K562 (cell line): ENCODE measurements at regions not wholly inside any gene's neighbourhood (a gene's known extent, or its start where the extent isn't known, plus 50 kb on each side); places are given as distances from the start of the nearest gene placed in this dataset.

Source experiments
- ATAC-seq: fragments of 200-7000 bp; cut with Tn5 transposase; 3 replicates; pipeline ENCODE4 v1.9.1; 2020; ENCODE audit warnings: moderate library complexity
- BruUV-seq: library from RNA; stranded (reverse); fragments of 400-500 nt; replicated peaks from 2 replicates; lab custom pipeline; 2021; lab: Mats Ljungman, UMichigan
- CTCF ChIA-PET: fragments of 300-600 bp; formaldehyde crosslinking; extraction: SDS; loops from one replicate; lab custom pipeline; 2021; ENCODE audit warnings: low intra/inter-chr PET ratio; lab: Yijun Ruan, JAX
- POLR2A ChIA-PET: fragments of 300-600, 350-650 bp; sonication (Branson Sonifier 250); formaldehyde crosslinking; extraction: SDS; loops from one replicate; lab custom pipeline; 2021; ENCODE audit warnings: antibody characterized with exemption, inconsistent platforms; lab: Yijun Ruan, JAX
- DNase-seq, 4 experiments: peaks; one replicate each; pipeline versions ENCODE4 v3.0.0 to v3.0.0-alpha.2; 2011 to 2018; ENCODE audit warnings: low spot score in 3 of 4, mixed read lengths in 3 of 4; ENCODE audit errors: extremely low read depth in 1 of 4
- FAIRE-seq: peaks from 2 replicates; lab custom pipeline; 2011; peaks lifted over from hg19 to GRCh38; lab: Jason Lieb, UNC
- H2AFZ ChIP-seq: 2 replicates; pipeline ENCODE4 v1.6.0; 2011; ENCODE audit warnings: low read depth, low read length, control low read depth, inconsistent platforms
- H3K27ac ChIP-seq: fragments of 200-600 bp; 3 replicates; pipeline ENCODE4 v1.8.0; 2011; ENCODE audit warnings: low read depth, mild to moderate bottlenecking, control low read depth, inconsistent platforms, low read length, moderate library complexity, mixed read lengths; ENCODE audit errors: extremely low read depth
- H3K27me3 ChIP-seq, 2 experiments: fragments of 300-600 bp in 1 of 2; 2 replicates in 1 of 2; 3 replicates in 1 of 2; pipeline versions ENCODE4 v1.6.0 to v1.8.0; 2011; ENCODE audit warnings: inconsistent platforms in 2 of 2, low read length in 2 of 2, mild to moderate bottlenecking in 1 of 2, mixed read lengths in 1 of 2, moderate library complexity in 1 of 2; ENCODE audit not compliant: control insufficient read depth in 2 of 2, insufficient read depth in 2 of 2
- H3K36me3 ChIP-seq: fragments of 300-600 bp; 3 replicates; pipeline ENCODE4 v1.8.0; 2011; ENCODE audit warnings: mild to moderate bottlenecking, low read length, inconsistent platforms; ENCODE audit not compliant: control insufficient read depth, insufficient read depth
- H3K4me1 ChIP-seq, 2 experiments: fragments of 200-600 bp in 1 of 2; replicated peaks in 1 of 2; 2 replicates in 1 of 2; 3 replicates in 1 of 2; pipeline versions ENCODE4 v1.5.1 to v1.8.0; 2011; ENCODE audit warnings: inconsistent platforms in 2 of 2, low read length in 2 of 2, mild to moderate bottlenecking in 1 of 2, mixed read lengths in 1 of 2, moderate library complexity in 1 of 2; ENCODE audit not compliant: control insufficient read depth in 2 of 2, insufficient read depth in 2 of 2
- H3K4me2 ChIP-seq: 2 replicates; pipeline ENCODE4 v1.6.1; 2011; ENCODE audit warnings: low read length, control low read depth, inconsistent platforms, mixed read lengths; ENCODE audit not compliant: insufficient read depth
- H3K4me3 ChIP-seq: fragments of 200-600 bp; sonication (generic), shearing (Covaris generic); 2 replicates; pipeline ENCODE4 v1.5.1; 2016; ENCODE audit warnings: control low read depth, inconsistent platforms
- H3K79me2 ChIP-seq: fragments of 200-600 bp; 3 replicates; pipeline ENCODE4 v1.8.0; 2011; ENCODE audit warnings: low read length, inconsistent platforms; ENCODE audit not compliant: control insufficient read depth, insufficient read depth
- H3K9ac ChIP-seq, 2 experiments: 2 replicates each; pipeline versions ENCODE4 v1.6.0 to v1.6.1; 2011; ENCODE audit warnings: low read depth in 2 of 2, low read length in 2 of 2, control low read depth in 1 of 2, inconsistent platforms in 1 of 2, mild to moderate bottlenecking in 1 of 2, mixed read lengths in 1 of 2; ENCODE audit not compliant: insufficient read depth in 1 of 2
- H3K9me1 ChIP-seq: one replicate; pipeline ENCODE4 v1.6.0; 2011; ENCODE audit warnings: inconsistent platforms, mild to moderate bottlenecking, low read length, moderate library complexity; ENCODE audit not compliant: control insufficient read depth, insufficient read depth
- H3K9me3 ChIP-seq: replicated peaks from 2 replicates; pipeline ENCODE4 v1.5.1; 2011; ENCODE audit warnings: low read depth, low read length, inconsistent platforms; ENCODE audit not compliant: control insufficient read depth, insufficient read depth
- H4K20me1 ChIP-seq: replicated peaks from 2 replicates; pipeline ENCODE4 v1.6.1; 2011; ENCODE audit warnings: low read length, inconsistent platforms, mixed read lengths; ENCODE audit not compliant: control insufficient read depth, insufficient read depth
- ARHGAP35 ChIP-seq: fragments of 450-650 bp; IDR thresholded peaks from 2 replicates; pipeline ENCODE4 v1.6.1; 2018; ENCODE audit not compliant: partially characterized antibody
- NFIC ChIP-seq: fragments of 450-650 bp; IDR thresholded peaks from 2 replicates; pipeline ENCODE4 v1.6.1; 2017; ENCODE audit warnings: mild to moderate bottlenecking, inconsistent platforms
- ZNF253 ChIP-seq: fragments of 250-450 bp; sonication (Bioruptor Pico); conservative IDR thresholded peaks from 2 replicates; pipeline ENCODE4 v1.6.1; 2021; ENCODE audit warnings: mild to moderate bottlenecking
- ZZZ3 ChIP-seq: fragments of 450-650 bp; IDR thresholded peaks from 2 replicates; pipeline ENCODE4 v1.6.1; 2016; ENCODE audit warnings: antibody characterized with exemption, mild to moderate bottlenecking, moderate library complexity
- WGBS: fragments of 100-300 bp; shearing (Covaris generic); methylation state at CpG from one replicate; pipeline ENCODE4 v1.1.6; 2016; ENCODE audit warnings: low coverage, mixed read lengths; ENCODE audit not compliant: insufficient coverage; ENCODE audit errors: missing lambda C conversion rate; 5-methylcytosine and 5-hydroxymethylcytosine counted together
- in situ Hi-C: fragments of 300-500 bp; cut with MboI; formaldehyde crosslinking; loops from 4 replicates; pipeline ENCODE4 v1.15.0; 2018; ENCODE audit warnings: inconsistent platforms, mixed read lengths
- intact Hi-C: fragments of 100-400 bp; cut with micrococcal nuclease; formaldehyde crosslinking; loops from 2 replicates; pipeline ENCODE4 v1.14.2; 2022
- TF ChIP-seq, protein P1 (sequence below): fragments of 250-450 bp; sonication (Bioruptor Pico); IDR thresholded peaks from 2 replicates; pipeline ENCODE4 v1.8.0; 2021; ENCODE audit warnings: moderate library complexity, mild to moderate bottlenecking, inconsistent platforms
- TF ChIP-seq, protein P2 (sequence below), 2 experiments: fragments of 450-650 bp; conservative IDR thresholded peaks; 2 replicates each; pipeline ENCODE4 v1.6.1; 2017; ENCODE audit warnings: mild to moderate bottlenecking in 2 of 2, moderate library complexity in 2 of 2
- TF ChIP-seq, protein P3 (sequence below): sonication (generic); formaldehyde crosslinking; IDR thresholded peaks from 2 replicates; pipeline ENCODE4 v1.8.0; 2023; ENCODE audit warnings: missing genetic modification reagents, mild to moderate bottlenecking, borderline replicate concordance
- TF ChIP-seq, protein P4 (sequence below): sonication (generic); formaldehyde crosslinking; IDR thresholded peaks from 2 replicates; pipeline ENCODE4 v1.8.1; 2023; ENCODE audit warnings: mild to moderate bottlenecking, missing genetic modification reagents
- TF ChIP-seq, protein P5 (sequence below): IDR thresholded peaks from 2 replicates; pipeline ENCODE4 v1.6.1; 2011; ENCODE audit not compliant: insufficient read length; ENCODE audit errors: extremely low read depth
- TF ChIP-seq, protein P6 (sequence below): sonication (generic); formaldehyde crosslinking; IDR thresholded peaks from 2 replicates; pipeline ENCODE4 v1.8.0; 2022; ENCODE audit warnings: mild to moderate bottlenecking, low read depth, missing genetic modification reagents

DNA sequence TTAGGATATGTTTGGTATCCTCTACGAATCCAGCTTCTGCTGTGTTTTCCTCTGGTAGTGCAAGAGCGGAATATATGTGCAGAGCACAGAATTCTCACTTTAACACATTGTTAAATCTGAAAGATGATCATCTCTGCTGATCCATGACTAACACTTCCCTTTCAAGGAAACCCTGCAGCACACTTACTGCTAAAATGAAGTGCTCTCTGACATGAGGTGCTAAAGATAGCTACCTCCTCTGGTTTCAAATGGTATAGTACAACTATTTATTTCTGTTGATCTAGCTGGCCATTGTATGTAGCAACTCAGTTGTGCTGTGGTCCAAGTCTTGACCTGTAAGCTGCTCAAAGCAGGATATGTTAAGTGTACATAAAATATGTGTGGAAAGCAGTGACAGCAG lies 162.4 kb upstream of the FMR1 start:
- no peaks in the 10 kb centered on the region for H4K20me1 ChIP-seq
- ChIA-PET POLR2A (no interaction called here), CTCF (no interaction called here)
- DNase-seq (no peak), ATAC-seq (no peak), FAIRE-seq (no peak)
- no TSS peak for BruUV-seq
- WGBS = 6% methylated on average over 2 of the region's 2 CpGs
- H3K36me3 ChIP-seq = no peaks in the 10 kb centered on the region
- in situ Hi-C loops (no loop called here), intact Hi-C loops (no loop called here)
- H2AFZ ChIP-seq = no peak overlapping the region
- H3K9me3 ChIP-seq = no peaks in the 10 kb centered on the region
- H3K79me2 ChIP-seq = no peaks in the 10 kb centered on the region
- H3K4me1 ChIP-seq = no peaks in the 10 kb centered on the region
- H3K27ac ChIP-seq = no peak overlapping the region
- H3K4me2 ChIP-seq = no peak overlapping the region
- no peaks in the 10 kb centered on the region for H3K9me1 ChIP-seq
- no peak overlapping the region for H3K4me3 ChIP-seq
- H3K9ac ChIP-seq = no peak overlapping the region
- no peaks in the 10 kb centered on the region for H3K27me3 ChIP-seq
- TF ChIP-seq, protein P1, sequence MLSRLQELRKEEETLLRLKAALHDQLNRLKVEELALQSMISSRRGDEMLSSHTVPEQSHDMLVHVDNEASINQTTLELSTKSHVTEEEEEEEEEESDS (CRISPR knock-in tag) = no peak
- TF ChIP-seq, protein P2, sequence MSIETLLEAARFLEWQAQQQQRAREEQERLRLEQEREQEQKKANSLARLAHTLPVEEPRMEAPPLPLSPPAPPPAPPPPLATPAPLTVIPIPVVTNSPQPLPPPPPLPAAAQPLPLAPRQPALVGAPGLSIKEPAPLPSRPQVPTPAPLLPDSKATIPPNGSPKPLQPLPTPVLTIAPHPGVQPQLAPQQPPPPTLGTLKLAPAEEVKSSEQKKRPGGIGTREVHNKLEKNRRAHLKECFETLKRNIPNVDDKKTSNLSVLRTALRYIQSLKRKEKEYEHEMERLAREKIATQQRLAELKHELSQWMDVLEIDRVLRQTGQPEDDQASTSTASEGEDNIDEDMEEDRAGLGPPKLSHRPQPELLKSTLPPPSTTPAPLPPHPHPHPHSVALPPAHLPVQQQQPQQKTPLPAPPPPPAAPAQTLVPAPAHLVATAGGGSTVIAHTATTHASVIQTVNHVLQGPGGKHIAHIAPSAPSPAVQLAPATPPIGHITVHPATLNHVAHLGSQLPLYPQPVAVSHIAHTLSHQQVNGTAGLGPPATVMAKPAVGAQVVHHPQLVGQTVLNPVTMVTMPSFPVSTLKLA (conservative IDR thresholded peaks at IDR 0.05) = no peak
- no peak for TF ChIP-seq ZNF253 (CRISPR knock-in tag)
- TF ChIP-seq, protein P3, sequence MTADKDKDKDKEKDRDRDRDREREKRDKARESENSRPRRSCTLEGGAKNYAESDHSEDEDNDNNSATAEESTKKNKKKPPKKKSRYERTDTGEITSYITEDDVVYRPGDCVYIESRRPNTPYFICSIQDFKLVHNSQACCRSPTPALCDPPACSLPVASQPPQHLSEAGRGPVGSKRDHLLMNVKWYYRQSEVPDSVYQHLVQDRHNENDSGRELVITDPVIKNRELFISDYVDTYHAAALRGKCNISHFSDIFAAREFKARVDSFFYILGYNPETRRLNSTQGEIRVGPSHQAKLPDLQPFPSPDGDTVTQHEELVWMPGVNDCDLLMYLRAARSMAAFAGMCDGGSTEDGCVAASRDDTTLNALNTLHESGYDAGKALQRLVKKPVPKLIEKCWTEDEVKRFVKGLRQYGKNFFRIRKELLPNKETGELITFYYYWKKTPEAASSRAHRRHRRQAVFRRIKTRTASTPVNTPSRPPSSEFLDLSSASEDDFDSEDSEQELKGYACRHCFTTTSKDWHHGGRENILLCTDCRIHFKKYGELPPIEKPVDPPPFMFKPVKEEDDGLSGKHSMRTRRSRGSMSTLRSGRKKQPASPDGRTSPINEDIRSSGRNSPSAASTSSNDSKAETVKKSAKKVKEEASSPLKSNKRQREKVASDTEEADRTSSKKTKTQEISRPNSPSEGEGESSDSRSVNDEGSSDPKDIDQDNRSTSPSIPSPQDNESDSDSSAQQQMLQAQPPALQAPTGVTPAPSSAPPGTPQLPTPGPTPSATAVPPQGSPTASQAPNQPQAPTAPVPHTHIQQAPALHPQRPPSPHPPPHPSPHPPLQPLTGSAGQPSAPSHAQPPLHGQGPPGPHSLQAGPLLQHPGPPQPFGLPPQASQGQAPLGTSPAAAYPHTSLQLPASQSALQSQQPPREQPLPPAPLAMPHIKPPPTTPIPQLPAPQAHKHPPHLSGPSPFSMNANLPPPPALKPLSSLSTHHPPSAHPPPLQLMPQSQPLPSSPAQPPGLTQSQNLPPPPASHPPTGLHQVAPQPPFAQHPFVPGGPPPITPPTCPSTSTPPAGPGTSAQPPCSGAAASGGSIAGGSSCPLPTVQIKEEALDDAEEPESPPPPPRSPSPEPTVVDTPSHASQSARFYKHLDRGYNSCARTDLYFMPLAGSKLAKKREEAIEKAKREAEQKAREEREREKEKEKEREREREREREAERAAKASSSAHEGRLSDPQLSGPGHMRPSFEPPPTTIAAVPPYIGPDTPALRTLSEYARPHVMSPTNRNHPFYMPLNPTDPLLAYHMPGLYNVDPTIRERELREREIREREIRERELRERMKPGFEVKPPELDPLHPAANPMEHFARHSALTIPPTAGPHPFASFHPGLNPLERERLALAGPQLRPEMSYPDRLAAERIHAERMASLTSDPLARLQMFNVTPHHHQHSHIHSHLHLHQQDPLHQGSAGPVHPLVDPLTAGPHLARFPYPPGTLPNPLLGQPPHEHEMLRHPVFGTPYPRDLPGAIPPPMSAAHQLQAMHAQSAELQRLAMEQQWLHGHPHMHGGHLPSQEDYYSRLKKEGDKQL (CRISPR knock-in tag) = no peak
- TF ChIP-seq ARHGAP35 = no peak
- TF ChIP-seq, protein P4, sequence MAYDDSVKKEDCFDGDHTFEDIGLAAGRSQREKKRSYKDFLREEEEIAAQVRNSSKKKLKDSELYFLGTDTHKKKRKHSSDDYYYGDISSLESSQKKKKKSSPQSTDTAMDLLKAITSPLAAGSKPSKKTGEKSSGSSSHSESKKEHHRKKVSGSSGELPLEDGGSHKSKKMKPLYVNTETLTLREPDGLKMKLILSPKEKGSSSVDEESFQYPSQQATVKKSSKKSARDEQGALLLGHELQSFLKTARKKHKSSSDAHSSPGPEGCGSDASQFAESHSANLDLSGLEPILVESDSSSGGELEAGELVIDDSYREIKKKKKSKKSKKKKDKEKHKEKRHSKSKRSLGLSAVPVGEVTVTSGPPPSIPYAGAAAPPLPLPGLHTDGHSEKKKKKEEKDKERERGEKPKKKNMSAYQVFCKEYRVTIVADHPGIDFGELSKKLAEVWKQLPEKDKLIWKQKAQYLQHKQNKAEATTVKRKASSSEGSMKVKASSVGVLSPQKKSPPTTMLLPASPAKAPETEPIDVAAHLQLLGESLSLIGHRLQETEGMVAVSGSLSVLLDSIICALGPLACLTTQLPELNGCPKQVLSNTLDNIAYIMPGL (CRISPR knock-in tag) = no peak
- TF ChIP-seq ZZZ3 = no peak
- TF ChIP-seq, protein P5, sequence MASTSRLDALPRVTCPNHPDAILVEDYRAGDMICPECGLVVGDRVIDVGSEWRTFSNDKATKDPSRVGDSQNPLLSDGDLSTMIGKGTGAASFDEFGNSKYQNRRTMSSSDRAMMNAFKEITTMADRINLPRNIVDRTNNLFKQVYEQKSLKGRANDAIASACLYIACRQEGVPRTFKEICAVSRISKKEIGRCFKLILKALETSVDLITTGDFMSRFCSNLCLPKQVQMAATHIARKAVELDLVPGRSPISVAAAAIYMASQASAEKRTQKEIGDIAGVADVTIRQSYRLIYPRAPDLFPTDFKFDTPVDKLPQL = no peak
- TF ChIP-seq NFIC = no peak
- TF ChIP-seq, protein P6, sequence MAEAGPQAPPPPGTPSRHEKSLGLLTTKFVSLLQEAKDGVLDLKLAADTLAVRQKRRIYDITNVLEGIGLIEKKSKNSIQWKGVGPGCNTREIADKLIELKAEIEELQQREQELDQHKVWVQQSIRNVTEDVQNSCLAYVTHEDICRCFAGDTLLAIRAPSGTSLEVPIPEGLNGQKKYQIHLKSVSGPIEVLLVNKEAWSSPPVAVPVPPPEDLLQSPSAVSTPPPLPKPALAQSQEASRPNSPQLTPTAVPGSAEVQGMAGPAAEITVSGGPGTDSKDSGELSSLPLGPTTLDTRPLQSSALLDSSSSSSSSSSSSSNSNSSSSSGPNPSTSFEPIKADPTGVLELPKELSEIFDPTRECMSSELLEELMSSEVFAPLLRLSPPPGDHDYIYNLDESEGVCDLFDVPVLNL = no peak
